Neural progenitor cell (in vitro differentiated cells): ENCODE measurements at regions not wholly inside any gene's neighbourhood (a gene's known extent, or its start where the extent isn't known, plus 50 kb on each side); places are given as distances from the start of the nearest gene placed in this dataset.

Experiments used
- DNase-seq: peaks from one replicate; pipeline ENCODE4 v3.0.0-alpha.2; 2016; ENCODE audit warnings: low spot score
- H2AFZ ChIP-seq: fragments of 200-600 bp; sonication (generic); replicated peaks from 2 replicates; pipeline ENCODE4 v1.6.1; 2016; ENCODE audit warnings: antibody characterized with exemption
- H3F3A ChIP-seq: fragments of 200-600 bp; sonication (generic); 2 replicates; pipeline ENCODE4 v1.6.1; 2016; ENCODE audit warnings: antibody characterized with exemption, low read depth
- H3K27ac ChIP-seq: fragments of 200-600 bp; sonication (generic); 2 replicates; pipeline ENCODE4 v1.5.1; 2016; ENCODE audit warnings: mild to moderate bottlenecking
- H3K27me3 ChIP-seq: fragments of 200-600 bp; sonication (generic); 2 replicates; pipeline ENCODE4 v1.6.1; 2016; ENCODE audit warnings: mild to moderate bottlenecking, moderate library complexity
- H3K36me3 ChIP-seq: fragments of 200-600 bp; sonication (generic); 2 replicates; pipeline ENCODE4 v1.5.1; 2016
- H3K4me1 ChIP-seq: fragments of 200-600 bp; sonication (generic); 2 replicates; pipeline ENCODE4 v1.6.1; 2016; ENCODE audit warnings: mixed run types
- H3K4me2 ChIP-seq: fragments of 200-600 bp; sonication (generic); 2 replicates; pipeline ENCODE4 v1.6.1; 2016
- H3K4me3 ChIP-seq: fragments of 200-600 bp; sonication (generic); 2 replicates; pipeline ENCODE4 v1.5.1; 2016
- H3K79me2 ChIP-seq: fragments of 200-600 bp; sonication (generic); 2 replicates; pipeline ENCODE4 v1.6.1; 2016; ENCODE audit warnings: low read depth
- H3K9ac ChIP-seq: fragments of 200-600 bp; sonication (generic); 2 replicates; pipeline ENCODE4 v1.6.1; 2016
- H3K9me3 ChIP-seq: fragments of 200-600 bp; sonication (generic); 2 replicates; pipeline ENCODE4 v1.5.1; 2016; ENCODE audit warnings: low read depth
- H4K20me1 ChIP-seq: fragments of 200-600 bp; sonication (generic); 2 replicates; pipeline ENCODE4 v1.6.1; 2016; ENCODE audit warnings: low read depth
- H3K27ac Mint-ChIP-seq: 3 replicates; pipeline ENCODE4 v1.8.0; 2021; ENCODE audit warnings: mixed read lengths
- H3K27me3 Mint-ChIP-seq: 2 replicates; pipeline ENCODE4 v1.8.0; 2022; ENCODE audit warnings: low read depth, mild to moderate bottlenecking, inconsistent platforms, moderate library complexity, mixed read lengths; ENCODE audit not compliant: insufficient read depth
- H3K36me3 Mint-ChIP-seq: 3 replicates; pipeline ENCODE4 v1.8.0; 2021; ENCODE audit warnings: mixed read lengths
- H3K4me1 Mint-ChIP-seq: 3 replicates; pipeline ENCODE4 v1.8.0; 2021; ENCODE audit warnings: mixed read lengths
- H3K4me3 Mint-ChIP-seq: 3 replicates; pipeline ENCODE4 v1.8.0; 2021; ENCODE audit warnings: mild to moderate bottlenecking, moderate library complexity, mixed read lengths
- H3K9me3 Mint-ChIP-seq: 3 replicates; pipeline ENCODE4 v1.8.0; 2020; ENCODE audit warnings: mixed read lengths
- EZH2 ChIP-seq: fragments of 200-600 bp; sonication (generic); IDR thresholded peaks from 2 replicates; pipeline ENCODE4 v1.6.1; 2017; ENCODE audit warnings: antibody characterized with exemption, mild to moderate bottlenecking, moderate library complexity
- EZH2phosphoT487 ChIP-seq: fragments of 200-600 bp; sonication (generic); IDR thresholded peaks from 2 replicates; pipeline ENCODE4 v1.6.1; 2017; ENCODE audit warnings: antibody characterized with exemption
- TF ChIP-seq, protein P1 (sequence below): fragments of 200-600 bp; sonication (generic); IDR thresholded peaks from 2 replicates; pipeline ENCODE4 v1.5.1; 2017; ENCODE audit warnings: antibody characterized with exemption, mild to moderate bottlenecking

DNA sequence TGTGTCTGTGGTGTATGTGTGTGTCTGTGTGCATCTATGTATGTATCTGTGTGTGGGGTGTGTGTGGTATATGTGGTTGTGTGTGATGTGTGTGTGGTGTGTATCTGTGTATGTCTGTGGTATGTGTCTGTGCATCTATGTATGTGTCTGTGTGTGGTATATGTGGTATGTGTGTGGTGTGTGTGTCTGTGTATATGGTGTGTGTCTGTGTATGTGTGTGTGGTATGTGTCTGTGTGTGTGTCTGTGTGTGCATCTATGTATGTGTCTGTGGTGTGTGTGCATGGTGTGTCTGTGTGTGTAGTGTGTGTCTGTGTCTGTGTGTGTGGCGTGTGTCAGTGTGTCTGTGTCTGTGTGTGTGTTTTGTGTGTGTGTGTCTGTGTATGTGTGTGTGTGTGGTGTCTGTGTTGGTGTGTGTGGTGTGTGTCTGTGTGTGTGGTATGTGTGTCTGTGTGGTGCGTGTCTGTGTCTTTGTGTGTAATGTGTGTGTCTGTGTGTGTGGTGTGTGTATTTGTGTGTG, 121.9 kb upstream of the MVB12B start:
- Histone ChIP-seq H3K9ac (no peak overlapping the region), H3K36me3 (no peaks in the 10 kb centered on the region), H3K4me2 (no peak overlapping the region), H3F3A (no peaks in the 10 kb centered on the region), H3K4me3 (no peak overlapping the region), H3K9me3 (peaks cover 6% of the 10 kb centered on the region), H3K79me2 (no peaks in the 10 kb centered on the region), H3K27me3 (no peaks in the 10 kb centered on the region), H4K20me1 (no peaks in the 10 kb centered on the region), H3K4me1 (no peaks in the 10 kb centered on the region), H3K27ac (no peak overlapping the region), H2AFZ (no peak overlapping the region)
- Mint-ChIP-seq H3K27ac (no peak overlapping the region), H3K4me1 (peaks cover 4% of the 10 kb centered on the region), H3K27me3 (peaks cover 1% of the 10 kb centered on the region), H3K36me3 (no peaks in the 10 kb centered on the region), H3K4me3 (no peak overlapping the region), H3K9me3 (peaks cover 2% of the 10 kb centered on the region)
- DNase-seq, result no peak
- TF ChIP-seq EZH2phosphoT487 (no peak), EZH2 (no peak)
- TF ChIP-seq, protein P1, sequence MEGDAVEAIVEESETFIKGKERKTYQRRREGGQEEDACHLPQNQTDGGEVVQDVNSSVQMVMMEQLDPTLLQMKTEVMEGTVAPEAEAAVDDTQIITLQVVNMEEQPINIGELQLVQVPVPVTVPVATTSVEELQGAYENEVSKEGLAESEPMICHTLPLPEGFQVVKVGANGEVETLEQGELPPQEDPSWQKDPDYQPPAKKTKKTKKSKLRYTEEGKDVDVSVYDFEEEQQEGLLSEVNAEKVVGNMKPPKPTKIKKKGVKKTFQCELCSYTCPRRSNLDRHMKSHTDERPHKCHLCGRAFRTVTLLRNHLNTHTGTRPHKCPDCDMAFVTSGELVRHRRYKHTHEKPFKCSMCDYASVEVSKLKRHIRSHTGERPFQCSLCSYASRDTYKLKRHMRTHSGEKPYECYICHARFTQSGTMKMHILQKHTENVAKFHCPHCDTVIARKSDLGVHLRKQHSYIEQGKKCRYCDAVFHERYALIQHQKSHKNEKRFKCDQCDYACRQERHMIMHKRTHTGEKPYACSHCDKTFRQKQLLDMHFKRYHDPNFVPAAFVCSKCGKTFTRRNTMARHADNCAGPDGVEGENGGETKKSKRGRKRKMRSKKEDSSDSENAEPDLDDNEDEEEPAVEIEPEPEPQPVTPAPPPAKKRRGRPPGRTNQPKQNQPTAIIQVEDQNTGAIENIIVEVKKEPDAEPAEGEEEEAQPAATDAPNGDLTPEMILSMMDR, result no peak

DNA sequence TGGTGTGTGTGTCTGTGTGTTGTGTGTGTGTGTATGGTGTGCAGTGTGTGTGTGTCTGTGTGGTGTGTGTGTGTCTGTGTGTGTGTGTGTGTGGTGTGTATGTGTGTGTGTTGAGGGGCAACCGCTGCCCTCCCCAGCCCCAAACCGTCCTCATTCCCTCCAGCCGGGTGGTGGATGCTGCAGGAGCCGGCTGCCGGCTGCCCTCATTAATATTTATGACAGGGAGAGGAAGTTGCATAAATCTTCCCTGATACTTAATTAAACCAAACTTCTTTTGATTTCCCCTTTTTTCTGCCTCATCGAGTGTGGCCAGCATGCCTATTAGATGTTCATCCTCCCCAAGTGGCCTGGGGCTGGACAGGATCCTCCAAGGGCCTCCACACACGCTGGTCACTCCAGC, 121.4 kb upstream of the MVB12B start:
- Histone ChIP-seq H3K79me2 (no peaks in the 10 kb centered on the region), H3K4me3 (no peak overlapping the region), H3K27me3 (no peaks in the 10 kb centered on the region), H3K9ac (no peak overlapping the region), H3K36me3 (no peaks in the 10 kb centered on the region), H3K4me2 (no peak overlapping the region), H3K9me3 (peaks cover 6% of the 10 kb centered on the region), H2AFZ (no peak overlapping the region), H3F3A (no peaks in the 10 kb centered on the region), H4K20me1 (no peaks in the 10 kb centered on the region), H3K27ac (no peak overlapping the region), H3K4me1 (no peaks in the 10 kb centered on the region)
- H3K27me3 Mint-ChIP-seq, result peaks cover 2% of the 10 kb centered on the region
- no peak overlapping the region for H3K4me3 Mint-ChIP-seq
- H3K9me3 Mint-ChIP-seq, result peaks cover 2% of the 10 kb centered on the region
- no peak overlapping the region for H3K27ac Mint-ChIP-seq
- H3K4me1 Mint-ChIP-seq, result peaks cover 4% of the 10 kb centered on the region
- no peak for TF ChIP-seq EZH2phosphoT487
- TF ChIP-seq, protein P1, result no peak
- no peak for TF ChIP-seq EZH2
- no peaks in the 10 kb centered on the region for H3K36me3 Mint-ChIP-seq
- DNase-seq, result no peak

DNA sequence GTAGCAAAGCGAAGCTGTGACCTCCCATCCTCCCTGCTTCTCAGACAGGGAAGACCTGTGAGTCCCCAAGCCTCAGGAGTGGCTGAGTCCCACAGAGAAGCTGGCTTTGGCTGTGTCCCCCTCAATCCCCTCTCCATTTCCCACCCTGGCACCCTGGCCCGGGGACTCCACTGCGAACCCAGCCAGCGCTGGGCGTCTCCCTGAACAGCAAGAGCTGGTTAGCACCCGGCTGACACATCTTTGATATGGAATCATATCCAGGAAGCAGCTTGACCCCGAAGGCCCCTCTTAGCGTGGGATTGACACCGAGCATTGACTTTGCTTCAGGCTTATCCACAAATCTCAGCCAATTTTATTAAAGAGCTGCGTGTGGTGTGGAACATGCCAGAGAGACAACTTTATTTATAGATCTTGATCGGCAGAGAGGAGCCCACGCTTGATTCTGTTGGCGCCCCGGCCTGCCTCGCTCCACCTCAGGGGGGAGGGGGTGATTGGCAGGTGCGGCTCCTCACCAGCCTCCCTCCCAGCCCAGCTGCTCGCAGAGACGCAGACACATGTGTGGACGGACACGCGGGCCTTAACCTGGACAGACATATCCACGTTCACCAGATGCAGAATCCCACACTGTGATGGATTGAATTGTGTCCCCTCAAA, 120.7 kb upstream of the MVB12B start:
- H3K4me1 ChIP-seq, result no peaks in the 10 kb centered on the region
- no peak overlapping the region for H2AFZ ChIP-seq
- no peak overlapping the region for H3K4me3 Mint-ChIP-seq
- H3K9ac ChIP-seq, result no peak overlapping the region
- no peaks in the 10 kb centered on the region for H3F3A ChIP-seq
- no peak overlapping the region for H3K27ac Mint-ChIP-seq
- no peaks in the 10 kb centered on the region for H3K27me3 ChIP-seq
- no peak overlapping the region for H3K4me2 ChIP-seq
- H3K9me3 Mint-ChIP-seq, result peaks cover 2% of the 10 kb centered on the region
- no peaks in the 10 kb centered on the region for H3K36me3 Mint-ChIP-seq
- peaks cover 2% of the 10 kb centered on the region for H3K27me3 Mint-ChIP-seq
- H3K36me3 ChIP-seq, result no peaks in the 10 kb centered on the region
- no peak overlapping the region for H3K4me3 ChIP-seq
- peaks cover 4% of the 10 kb centered on the region for H3K4me1 Mint-ChIP-seq
- no peaks in the 10 kb centered on the region for H4K20me1 ChIP-seq
- TF ChIP-seq, protein P1, result no peak
- TF ChIP-seq EZH2phosphoT487 (no peak), EZH2 (no peak)
- H3K9me3 ChIP-seq, result peaks cover 2% of the 10 kb centered on the region
- H3K27ac ChIP-seq, result no peak overlapping the region
- no peak for DNase-seq
- H3K79me2 ChIP-seq, result no peaks in the 10 kb centered on the region
